OCI-LY7 (cell line): ENCODE measurements at regions not wholly inside any gene's neighbourhood (a gene's known extent, or its start where the extent isn't known, plus 50 kb on each side); places are given as distances from the start of the nearest gene placed in this dataset.

Experiments used
- BruUV-seq: library from RNA; stranded (reverse); fragments of 400-500 nt; replicated peaks from 2 replicates; lab custom pipeline; 2021; lab: Mats Ljungman, UMichigan
- CTCF ChIA-PET: fragments of 300-600 bp; sonication (Branson Sonifier 250); formaldehyde crosslinking; loops from one replicate; lab custom pipeline; 2022; ENCODE audit warnings: antibody characterized with exemption; ENCODE audit not compliant: unreplicated experiment; lab: Charles Lee
- POLR2A ChIA-PET: fragments of 300-600 bp; sonication (Branson Sonifier 250); formaldehyde crosslinking; loops from one replicate; lab custom pipeline; 2022; ENCODE audit warnings: antibody characterized with exemption; lab: Charles Lee
- DNase-seq: peaks from one replicate; pipeline ENCODE4 v3.0.0-alpha.2; 2015; ENCODE audit warnings: low spot score
- H2AFZ ChIP-seq: fragments of 200-600 bp; sonication (generic), shearing (Covaris generic); 2 replicates; pipeline ENCODE4 v1.6.1; 2014; ENCODE audit warnings: mild to moderate bottlenecking, antibody characterized with exemption, low read length, moderate library complexity
- H3K27ac ChIP-seq: fragments of 200-600 bp; sonication (generic); 2 replicates; pipeline ENCODE4 v1.5.1; 2014; ENCODE audit warnings: mixed run types, low read depth, mild to moderate bottlenecking, moderate library complexity, low read length, inconsistent platforms; ENCODE audit not compliant: poor library complexity, severe bottlenecking
- H3K36me3 ChIP-seq: fragments of 200-600 bp; sonication (generic); 2 replicates; pipeline ENCODE4 v1.6.1; 2014; ENCODE audit warnings: mild to moderate bottlenecking, antibody characterized with exemption, low read length, moderate library complexity, mixed read lengths; ENCODE audit not compliant: insufficient read depth
- H3K4me1 ChIP-seq: fragments of 200-600 bp; sonication (generic); 2 replicates; pipeline ENCODE4 v1.5.1; 2014; ENCODE audit warnings: mild to moderate bottlenecking, low read length; ENCODE audit not compliant: insufficient read depth, poor library complexity, severe bottlenecking
- H3K4me2 ChIP-seq: fragments of 200-600 bp; sonication (generic); 2 replicates; pipeline ENCODE4 v1.6.1; 2014; ENCODE audit warnings: mild to moderate bottlenecking, low read length
- H3K4me3 ChIP-seq: fragments of 200-600 bp; sonication (generic); 2 replicates; pipeline ENCODE4 v1.5.1; 2014; ENCODE audit warnings: mild to moderate bottlenecking, low read depth, low read length; ENCODE audit not compliant: poor library complexity, severe bottlenecking
- H3K79me2 ChIP-seq: fragments of 200-600 bp; sonication (generic); 2 replicates; pipeline ENCODE4 v1.6.1; 2016; ENCODE audit warnings: low read depth, mild to moderate bottlenecking, low read length, moderate library complexity, mixed read lengths; ENCODE audit not compliant: insufficient read depth
- H3K9me2 ChIP-seq: fragments of 200-600 bp; sonication (generic); 2 replicates; pipeline ENCODE4 v1.6.1; 2016; ENCODE audit warnings: mild to moderate bottlenecking, low read length, mixed read lengths; ENCODE audit not compliant: insufficient read depth
- H3K9me3 ChIP-seq: fragments of 200-600 bp; sonication (generic); 2 replicates; pipeline ENCODE4 v1.6.1; 2014; ENCODE audit warnings: mild to moderate bottlenecking, mixed run types, low read length, mixed read lengths
- H4K20me1 ChIP-seq: fragments of 200-600 bp; sonication (generic); 2 replicates; pipeline ENCODE4 v1.6.1; 2014; ENCODE audit warnings: mild to moderate bottlenecking, antibody characterized with exemption, low read length, moderate library complexity, mixed read lengths; ENCODE audit not compliant: insufficient read depth
- CTCF ChIP-seq: fragments of 200-600 bp; sonication (generic); conservative IDR thresholded peaks from 2 replicates; pipeline ENCODE4 v1.5.1; 2014; ENCODE audit warnings: mild to moderate bottlenecking, antibody characterized with exemption, low read length, moderate library complexity, mixed read lengths
- EZH2phosphoT487 ChIP-seq: fragments of 200-600 bp; sonication (generic); IDR thresholded peaks from 2 replicates; pipeline ENCODE4 v1.6.1; 2018; ENCODE audit warnings: low read depth, borderline replicate concordance, mild to moderate bottlenecking, mixed run types, antibody characterized with exemption, low read length, moderate library complexity, mixed read lengths
- intact Hi-C: fragments of 100-400 bp; cut with micrococcal nuclease; formaldehyde crosslinking; loops from one replicate; pipeline ENCODE4 v1.10.0; 2022; ENCODE audit not compliant: unreplicated experiment

- peaks cover 23% of the 10 kb centered on the region for H3K4me1 ChIP-seq
- intact Hi-C loops = no loop called here
- H3K4me3 ChIP-seq = no peak overlapping the region
- no peak overlapping the region for H2AFZ ChIP-seq
- no peak overlapping the region for H3K27ac ChIP-seq
- TF ChIP-seq EZH2phosphoT487 (no peak), CTCF (no peak)
- no peaks in the 10 kb centered on the region for H3K9me2 ChIP-seq
- no TSS peak for BruUV-seq
- no peaks in the 10 kb centered on the region for H3K79me2 ChIP-seq
- no peak for DNase-seq
- POLR2A ChIA-PET = no interaction called here
- no peaks in the 10 kb centered on the region for H3K9me3 ChIP-seq
- H3K36me3 ChIP-seq = no peaks in the 10 kb centered on the region
- no peaks in the 10 kb centered on the region for H4K20me1 ChIP-seq
- no peak overlapping the region for H3K4me2 ChIP-seq
- CTCF ChIA-PET = no interaction called here
Observed at GRCh38 chr3:193774916-193775285, 181.9 kb downstream of the OPA1 start.

- no TSS peak for BruUV-seq
- no peak overlapping the region for H3K4me2 ChIP-seq
Observed at GRCh38 chr3:193775421-193776077, 182.5 kb downstream of the OPA1 start.

More at GRCh38 chr3:193775421-193776077, 182.5 kb downstream of the OPA1 start:
- Histone ChIP-seq H3K4me1 (peaks cover 23% of the 10 kb centered on the region), H3K27ac (no peak overlapping the region), H3K79me2 (no peaks in the 10 kb centered on the region), H4K20me1 (no peaks in the 10 kb centered on the region), H3K9me2 (no peaks in the 10 kb centered on the region), H2AFZ (no peak overlapping the region; the same call in 1 of the 2 replicates), H3K4me3 (no peak overlapping the region), H3K36me3 (no peaks in the 10 kb centered on the region), H3K9me3 (no peaks in the 10 kb centered on the region)
- no peak for TF ChIP-seq CTCF
- TF ChIP-seq EZH2phosphoT487 = no peak
- intact Hi-C loops = loop anchor here (2.0 kb wide), 1 partner anchor 111 kb away; no protein-coding TSS in a partner anchor
- ChIA-PET POLR2A (interaction anchor here (0.6 kb wide), 1 partner anchor 19 kb away, joined by 3 read pairs; no protein-coding TSS in a partner anchor), CTCF (no interaction called here)
- no peak for DNase-seq
